B cell (primary cell): ENCODE measurements at regions not wholly inside any gene's neighbourhood (a gene's known extent, or its start where the extent isn't known, plus 50 kb on each side); places are given as distances from the start of the nearest gene placed in this dataset.
"Not testable (repeated sequence)": the region's sequence is repeated elsewhere in the genome, so short reads cannot be mapped to it uniquely, and the experiment has no call there.

Experiments used
- ATAC-seq: fragments of 200-7000 bp; cut with Tn5 transposase; one replicate; pipeline ENCODE4 v1.10.0; 2021; ENCODE audit warnings: low read depth, mild to moderate bottlenecking, moderate number of reproducible peaks, moderate library complexity
- CTCF ChIA-PET: fragments of 350-600 bp; sonication (Branson Sonifier 250); formaldehyde crosslinking; loops from one replicate; lab custom pipeline; 2021; ENCODE audit warnings: antibody characterized with exemption, inconsistent platforms; lab: Charles Lee
- POLR2A ChIA-PET: fragments of 350-600 bp; sonication (Branson Sonifier 250); formaldehyde crosslinking; loops from one replicate; lab custom pipeline; 2021; ENCODE audit warnings: antibody characterized with exemption; lab: Charles Lee
- DNase-seq: peaks from one replicate; pipeline ENCODE4 v3.0.0; 2013
- H2AFZ ChIP-seq: 2 replicates; pipeline ENCODE4 v1.6.1; 2012; ENCODE audit warnings: mild to moderate bottlenecking, low read depth, low read length; ENCODE audit not compliant: insufficient read depth, poor library complexity, severe bottlenecking
- H3K27ac ChIP-seq, 2 donors: 1 replicate in 1 of 2; 2 replicates in 1 of 2; pipeline ENCODE4 v1.5.1; 2012 to 2013; ENCODE audit warnings: low read length in 2 of 2, mild to moderate bottlenecking in 2 of 2, moderate library complexity in 1 of 2
- H3K27me3 ChIP-seq, 4 experiments: fragments of 200-600 bp in 1 of 4; sonication (generic) in 1 of 4; replicated peaks in 1 of 4; 1 replicate in 2 of 4; 2 replicates in 2 of 4; pipeline versions ENCODE4 v1.6.1 to v1.7.0; 2013 to 2016; ENCODE audit warnings: low read length in 3 of 4, mild to moderate bottlenecking in 2 of 4, mixed read lengths in 1 of 4, moderate library complexity in 1 of 4; ENCODE audit not compliant: insufficient read depth in 4 of 4, control insufficient read depth in 3 of 4; ENCODE audit errors: control extremely low read depth in 1 of 4
- H3K36me3 ChIP-seq, 2 experiments: replicated peaks in 1 of 2; 1 replicate in 1 of 2; 2 replicates in 1 of 2; pipeline versions ENCODE4 v1.6.1 to v1.7.1; 2013; ENCODE audit warnings: low read length in 1 of 2; ENCODE audit not compliant: insufficient read depth in 2 of 2, control insufficient read depth in 1 of 2; ENCODE audit errors: control extremely low read depth in 1 of 2, extremely low read depth in 1 of 2
- H3K4me1 ChIP-seq, 2 donors: fragments of 200-600 bp in 1 of 2; sonication (generic) in 1 of 2; 1 replicate in 1 of 2; 2 replicates in 1 of 2; pipeline versions ENCODE4 v1.5.1 to v1.6.1; 2013 to 2017; ENCODE audit warnings: low read length in 2 of 2; ENCODE audit not compliant: control insufficient read depth in 2 of 2, insufficient read depth in 2 of 2
- H3K4me2 ChIP-seq: replicated peaks from 2 replicates; pipeline ENCODE3; 2012; ENCODE audit warnings: mild to moderate bottlenecking, low read depth, low read length; ENCODE audit not compliant: poor library complexity, severe bottlenecking
- H3K4me3 ChIP-seq, 5 experiments: fragments of 200-600 bp in 1 of 5; sonication (generic) in 1 of 5; 1 replicate in 3 of 5; 2 replicates in 2 of 5; pipeline versions ENCODE4 v1.5.1 to v1.7.0; 2011 to 2016; ENCODE audit warnings: low read length in 4 of 5, mild to moderate bottlenecking in 4 of 5, low read depth in 2 of 5, control low read depth in 1 of 5, moderate library complexity in 1 of 5; ENCODE audit not compliant: insufficient read depth in 1 of 5; ENCODE audit errors: control extremely low read depth in 1 of 5, extremely low read depth in 1 of 5
- H3K79me2 ChIP-seq: fragments of 200-600 bp; sonication (generic); one replicate; pipeline ENCODE4 v1.6.0; 2016; ENCODE audit warnings: low read length; ENCODE audit not compliant: control insufficient read depth, insufficient read depth
- H3K9ac ChIP-seq: fragments of 200-600 bp; sonication (generic); 2 replicates; pipeline ENCODE4 v1.6.1; 2017; ENCODE audit warnings: mild to moderate bottlenecking, low read length, moderate library complexity
- H3K9me3 ChIP-seq, 3 donors: one replicate each; pipeline versions ENCODE4 v1.6.1 to v1.7.1; 2013; ENCODE audit warnings: low read length in 2 of 3; ENCODE audit not compliant: control insufficient read depth in 2 of 3, insufficient read depth in 1 of 3; ENCODE audit errors: control extremely low read depth in 1 of 3
- H4K20me1 ChIP-seq: 2 replicates; pipeline ENCODE4 v1.6.0; 2012; ENCODE audit warnings: mild to moderate bottlenecking, low read length; ENCODE audit not compliant: insufficient read depth, control insufficient read depth, poor library complexity, severe bottlenecking
- H3K27ac Mint-ChIP-seq: one replicate; pipeline ENCODE4 v1.8.0; 2021; ENCODE audit warnings: mixed read lengths
- H3K27me3 Mint-ChIP-seq: one replicate; pipeline ENCODE4 v1.8.0; 2021; ENCODE audit warnings: mixed read lengths
- H3K4me1 Mint-ChIP-seq: one replicate; pipeline ENCODE4 v1.8.0; 2021; ENCODE audit warnings: mixed read lengths
- H3K4me3 Mint-ChIP-seq: one replicate; pipeline ENCODE4 v1.8.0; 2021; ENCODE audit warnings: mixed read lengths
- H3K9me3 Mint-ChIP-seq: one replicate; pipeline ENCODE4 v1.8.0; 2022; ENCODE audit warnings: mixed read lengths; ENCODE audit not compliant: insufficient read depth
- EZH2 ChIP-seq: IDR thresholded peaks from 2 replicates; pipeline ENCODE4 v1.6.1; 2012; ENCODE audit warnings: borderline replicate concordance, low read depth, mild to moderate bottlenecking, moderate library complexity, low read length; ENCODE audit not compliant: insufficient read depth, poor library complexity, severe bottlenecking
- WGBS: methylation state at CpG from one replicate; pipeline ENCODE4 v1.1.5; 2013; ENCODE audit warnings: missing lambda C conversion rate; ENCODE audit not compliant: insufficient coverage; 5-methylcytosine and 5-hydroxymethylcytosine counted together
- intact Hi-C: fragments of 100-400 bp; cut with micrococcal nuclease; formaldehyde crosslinking; loops from one replicate; pipeline ENCODE4 v1.10.0; 2022
- TF ChIP-seq, protein P1 (sequence below): fragments of 200-600 bp; IDR thresholded peaks from one replicate; pipeline ENCODE4 v1.8.0; 2022; ENCODE audit warnings: antibody characterized with exemption, mild to moderate bottlenecking

- DNase-seq (no peak), ATAC-seq (no peak)
- Histone ChIP-seq H3K79me2 (no peaks in the 10 kb centered on the region), H4K20me1 (no peaks in the 10 kb centered on the region), H3K4me2 (no peak overlapping the region), H3K4me1 (no peaks in the 10 kb centered on the region), H3K27me3 (no peaks in the 10 kb centered on the region), H3K27ac (no peak overlapping the region), H3K9me3 (no peaks in the 10 kb centered on the region), H3K4me3 (no peak overlapping the region), H3K9ac (no peak overlapping the region), H2AFZ (no peak overlapping the region), H3K36me3 (no peaks in the 10 kb centered on the region)
- Mint-ChIP-seq H3K27ac (no peak overlapping the region), H3K9me3 (no peaks in the 10 kb centered on the region), H3K4me3 (no peak overlapping the region), H3K4me1 (no peaks in the 10 kb centered on the region), H3K27me3 (peaks cover 8% of the 10 kb centered on the region)
- no peak for TF ChIP-seq EZH2
- TF ChIP-seq, protein P1, sequence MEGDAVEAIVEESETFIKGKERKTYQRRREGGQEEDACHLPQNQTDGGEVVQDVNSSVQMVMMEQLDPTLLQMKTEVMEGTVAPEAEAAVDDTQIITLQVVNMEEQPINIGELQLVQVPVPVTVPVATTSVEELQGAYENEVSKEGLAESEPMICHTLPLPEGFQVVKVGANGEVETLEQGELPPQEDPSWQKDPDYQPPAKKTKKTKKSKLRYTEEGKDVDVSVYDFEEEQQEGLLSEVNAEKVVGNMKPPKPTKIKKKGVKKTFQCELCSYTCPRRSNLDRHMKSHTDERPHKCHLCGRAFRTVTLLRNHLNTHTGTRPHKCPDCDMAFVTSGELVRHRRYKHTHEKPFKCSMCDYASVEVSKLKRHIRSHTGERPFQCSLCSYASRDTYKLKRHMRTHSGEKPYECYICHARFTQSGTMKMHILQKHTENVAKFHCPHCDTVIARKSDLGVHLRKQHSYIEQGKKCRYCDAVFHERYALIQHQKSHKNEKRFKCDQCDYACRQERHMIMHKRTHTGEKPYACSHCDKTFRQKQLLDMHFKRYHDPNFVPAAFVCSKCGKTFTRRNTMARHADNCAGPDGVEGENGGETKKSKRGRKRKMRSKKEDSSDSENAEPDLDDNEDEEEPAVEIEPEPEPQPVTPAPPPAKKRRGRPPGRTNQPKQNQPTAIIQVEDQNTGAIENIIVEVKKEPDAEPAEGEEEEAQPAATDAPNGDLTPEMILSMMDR: no peak
- WGBS: 50% methylated on average over 2 of the region's 3 CpGs
- intact Hi-C loops: no loop called here
- ChIA-PET CTCF (no interaction called here), POLR2A (no interaction called here)
These were observed 105.8 kb upstream of the TRIM2 start for GRCh38 chr4:153098427-153098826.

DNA sequence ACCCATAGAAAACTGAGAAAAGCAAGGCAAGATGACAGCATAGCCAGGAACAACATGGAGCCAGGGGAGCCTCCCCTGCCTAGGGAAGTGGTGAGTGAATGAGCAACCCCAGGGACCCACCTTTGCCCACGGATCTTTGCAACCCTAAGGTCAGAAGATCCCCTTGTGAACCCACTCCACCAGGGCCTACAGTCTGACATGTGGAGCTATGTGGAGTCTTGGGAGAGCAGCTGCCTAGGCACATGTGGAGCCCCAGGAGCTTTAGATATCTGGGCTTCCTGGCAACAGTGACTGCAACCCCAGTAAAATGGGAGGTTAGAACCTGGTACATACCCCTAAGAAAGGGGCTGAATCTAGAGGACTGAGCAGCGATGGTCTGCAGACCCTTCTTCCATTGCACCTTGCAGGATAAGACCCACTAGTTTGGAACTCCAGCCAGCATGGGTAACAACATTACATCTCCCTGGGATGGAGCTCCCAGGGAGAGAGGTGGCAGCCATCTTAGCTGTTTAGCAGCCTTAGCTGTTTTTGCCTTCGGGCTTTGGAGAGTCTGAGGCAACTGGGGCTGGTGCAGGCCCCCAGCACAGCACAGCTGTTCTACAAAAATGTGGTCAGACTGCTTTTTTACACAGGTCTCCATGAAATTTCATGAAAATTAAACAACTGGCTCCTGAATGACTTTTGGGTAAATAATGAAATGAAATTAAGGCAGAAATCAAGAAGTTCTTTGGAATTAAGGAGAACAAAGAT lies 104.7 kb upstream of the TRIM2 start:
- Histone ChIP-seq H3K27ac (no peak overlapping the region), H3K4me1 (no peaks in the 10 kb centered on the region), H4K20me1 (no peaks in the 10 kb centered on the region), H2AFZ (no peak overlapping the region), H3K79me2 (no peaks in the 10 kb centered on the region), H3K9me3 (no peaks in the 10 kb centered on the region), H3K4me3 (no peak overlapping the region), H3K36me3 (no peaks in the 10 kb centered on the region), H3K9ac (no peak overlapping the region), H3K4me2 (no peak overlapping the region), H3K27me3 (peaks cover 0 to 3% (median 0%) of the 10 kb centered on the region in 4 experiments)
- Mint-ChIP-seq H3K27ac (no peak overlapping the region), H3K9me3 (no peaks in the 10 kb centered on the region), H3K27me3 (peaks cover 13% of the 10 kb centered on the region), H3K4me3 (no peak overlapping the region), H3K4me1 (no peaks in the 10 kb centered on the region)
- WGBS: 100% methylated on average over 2 of the region's 3 CpGs
- intact Hi-C loops: no loop called here
- ATAC-seq: no peak
- DNase-seq: no peak
- ChIA-PET CTCF (interaction anchor here (0.6 to 1.6 kb wide), 7 partner anchors 10 to 219 kb away, joined by 3 to 6 read pairs (median 3); no protein-coding TSS in a partner anchor), POLR2A (no interaction called here)
- TF ChIP-seq, protein P1: no peak
- TF ChIP-seq EZH2: no peak

DNA sequence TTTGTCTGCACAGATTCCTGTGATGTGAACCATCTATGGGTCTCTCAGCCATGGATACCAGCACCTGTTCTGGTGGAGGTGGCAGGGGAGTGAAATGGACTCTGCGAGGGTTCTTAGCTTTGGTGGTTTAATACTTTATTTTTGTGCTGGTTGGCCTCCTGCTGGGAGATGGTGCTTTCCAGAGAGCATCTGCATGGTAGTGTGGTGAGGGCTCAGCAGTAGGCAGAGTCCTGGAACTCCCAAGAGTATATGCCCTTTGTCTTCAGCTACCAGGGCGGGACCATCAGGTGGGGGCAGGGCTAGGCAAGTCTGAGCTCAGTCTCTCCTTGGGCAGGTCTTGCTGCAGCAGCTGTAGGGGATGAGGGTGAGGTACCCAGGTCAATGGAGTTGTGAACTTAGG lies 97.5 kb upstream of the TRIM2 start:
- Histone ChIP-seq H3K27me3 (peaks cover 0 to 10% (median 6%) of the 10 kb centered on the region in 4 experiments), H3K9me3 (peaks cover 0 to 14% (median 0%) of the 10 kb centered on the region in 3 donors), H3K4me1 (peaks cover 19 to 32% of the 10 kb centered on the region in 2 donors)
- DNase-seq, H3K79me2 ChIP-seq, H3K9ac ChIP-seq, H3K4me3 Mint-ChIP-seq, H3K4me2 ChIP-seq, ATAC-seq, H3K9me3 Mint-ChIP-seq, intact Hi-C loops, H2AFZ ChIP-seq, H3K27ac Mint-ChIP-seq, H3K27ac ChIP-seq, POLR2A ChIA-PET, H3K36me3 ChIP-seq, H4K20me1 ChIP-seq, H3K4me3 ChIP-seq: not testable (repeated sequence)
- Mint-ChIP-seq H3K4me1 (peaks cover 29% of the 10 kb centered on the region), H3K27me3 (peaks cover 31% of the 10 kb centered on the region)
- CTCF ChIA-PET: interaction anchor here (1.5 to 3.0 kb wide), 3 partner anchors 20 to 23 kb away, joined by 3 to 17 read pairs (median 7); no protein-coding TSS in a partner anchor
- WGBS: 82% methylated on average over 2 of the region's 2 CpGs
